Neural crest cell (in vitro differentiated cells): ENCODE measurements at regions not wholly inside any gene's neighbourhood (a gene's known extent, or its start where the extent isn't known, plus 50 kb on each side); places are given as distances from the start of the nearest gene placed in this dataset.
A peak's percentile ranks its signal among the peaks of the same experiment; 100 is the strongest.

Experiments used
- DNase-seq: peaks from one replicate; pipeline ENCODE4 v3.0.0; 2021; ENCODE audit warnings: low read depth, mixed read lengths, low spot score
- H3K27ac Mint-ChIP-seq: one replicate; pipeline ENCODE4 v1.8.0; 2021; ENCODE audit warnings: mild to moderate bottlenecking, mixed read lengths; ENCODE audit not compliant: unreplicated experiment
- H3K27me3 Mint-ChIP-seq: 2 replicates; pipeline ENCODE4 v1.8.0; 2021; ENCODE audit warnings: low read depth, mild to moderate bottlenecking, mixed read lengths
- H3K36me3 Mint-ChIP-seq: 2 replicates; pipeline ENCODE4 v1.8.0; 2021; ENCODE audit warnings: low read depth, mild to moderate bottlenecking, mixed read lengths
- H3K4me1 Mint-ChIP-seq: 2 replicates; pipeline ENCODE4 v1.8.0; 2021; ENCODE audit warnings: mixed read lengths
- H3K4me3 Mint-ChIP-seq: one replicate; pipeline ENCODE4 v1.8.0; 2021; ENCODE audit warnings: mild to moderate bottlenecking, mixed read lengths
- H3K9me3 Mint-ChIP-seq: 2 replicates; pipeline ENCODE4 v1.8.0; 2021; ENCODE audit warnings: mixed read lengths
- TF ChIP-seq, protein P1 (sequence below): fragments of 200-600 bp; sonication (generic); conservative IDR thresholded peaks from 2 replicates; pipeline ENCODE4 v1.5.0; 2021; ENCODE audit warnings: antibody characterized with exemption, mild to moderate bottlenecking

GRCh38 chr3:9301091-9301490 lies 51.6 kb upstream of the SRGAP3 start:
- no peak overlapping the region for H3K27ac Mint-ChIP-seq
- no peaks in the 10 kb centered on the region for H3K27me3 Mint-ChIP-seq
- peaks cover 5% of the 10 kb centered on the region for H3K9me3 Mint-ChIP-seq

GRCh38 chr3:9301798-9302197 lies 52.4 kb upstream of the SRGAP3 start:
- no peak overlapping the region for H3K27ac Mint-ChIP-seq
- H3K4me3 Mint-ChIP-seq, result no peak overlapping the region
- TF ChIP-seq, protein P1, sequence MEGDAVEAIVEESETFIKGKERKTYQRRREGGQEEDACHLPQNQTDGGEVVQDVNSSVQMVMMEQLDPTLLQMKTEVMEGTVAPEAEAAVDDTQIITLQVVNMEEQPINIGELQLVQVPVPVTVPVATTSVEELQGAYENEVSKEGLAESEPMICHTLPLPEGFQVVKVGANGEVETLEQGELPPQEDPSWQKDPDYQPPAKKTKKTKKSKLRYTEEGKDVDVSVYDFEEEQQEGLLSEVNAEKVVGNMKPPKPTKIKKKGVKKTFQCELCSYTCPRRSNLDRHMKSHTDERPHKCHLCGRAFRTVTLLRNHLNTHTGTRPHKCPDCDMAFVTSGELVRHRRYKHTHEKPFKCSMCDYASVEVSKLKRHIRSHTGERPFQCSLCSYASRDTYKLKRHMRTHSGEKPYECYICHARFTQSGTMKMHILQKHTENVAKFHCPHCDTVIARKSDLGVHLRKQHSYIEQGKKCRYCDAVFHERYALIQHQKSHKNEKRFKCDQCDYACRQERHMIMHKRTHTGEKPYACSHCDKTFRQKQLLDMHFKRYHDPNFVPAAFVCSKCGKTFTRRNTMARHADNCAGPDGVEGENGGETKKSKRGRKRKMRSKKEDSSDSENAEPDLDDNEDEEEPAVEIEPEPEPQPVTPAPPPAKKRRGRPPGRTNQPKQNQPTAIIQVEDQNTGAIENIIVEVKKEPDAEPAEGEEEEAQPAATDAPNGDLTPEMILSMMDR, result no peak
- no peaks in the 10 kb centered on the region for H3K27me3 Mint-ChIP-seq
- H3K9me3 Mint-ChIP-seq, result peaks cover 5% of the 10 kb centered on the region
- peaks cover 4% of the 10 kb centered on the region for H3K36me3 Mint-ChIP-seq
- no peak for DNase-seq
- H3K4me1 Mint-ChIP-seq, result peaks cover 24% of the 10 kb centered on the region

More at GRCh38 chr3:9301091-9301490, 51.6 kb upstream of the SRGAP3 start:
- TF ChIP-seq, protein P1, result no peak
- Mint-ChIP-seq H3K4me3 (no peak overlapping the region), H3K36me3 (peaks cover 4% of the 10 kb centered on the region), H3K4me1 (peaks cover 24% of the 10 kb centered on the region)
- no peak for DNase-seq

DNA sequence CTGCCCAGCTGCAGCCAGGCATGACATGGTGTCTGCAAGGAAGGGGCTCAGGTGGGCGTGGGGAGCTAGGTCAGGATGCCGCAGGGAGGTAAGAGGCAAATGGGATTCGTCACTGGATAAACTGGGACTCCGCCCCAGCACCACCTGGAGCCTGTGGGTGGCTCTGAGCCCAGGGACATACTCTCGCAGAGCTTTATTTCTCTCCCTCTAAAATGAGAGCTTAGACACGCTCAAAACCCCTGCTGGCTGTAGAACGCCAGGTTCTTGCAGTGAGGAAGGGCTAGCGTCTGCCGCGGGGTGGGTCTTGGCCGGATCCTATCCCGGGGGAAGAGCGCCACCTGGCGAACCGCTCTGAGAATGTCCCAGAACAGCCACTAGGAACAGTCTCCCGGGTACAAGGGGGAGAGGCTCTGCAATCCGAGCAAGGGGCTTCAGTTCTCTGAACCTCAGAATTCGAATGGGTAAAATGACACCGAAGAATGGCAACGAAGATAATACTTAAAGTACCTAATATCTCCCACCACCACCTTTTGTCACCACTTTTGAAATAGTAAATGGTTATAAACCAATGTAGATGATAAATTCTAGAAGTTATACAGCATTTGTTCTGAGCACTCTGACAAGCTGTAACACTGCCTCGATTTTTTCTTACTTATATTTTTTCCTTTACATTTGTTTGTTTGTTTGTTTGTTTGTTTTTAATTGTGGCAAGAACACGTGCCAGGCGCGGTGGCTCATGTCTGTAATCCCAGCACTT lies 53.2 kb upstream of the SRGAP3 start:
- TF ChIP-seq, protein P1, result peak; percentile 98

DNA sequence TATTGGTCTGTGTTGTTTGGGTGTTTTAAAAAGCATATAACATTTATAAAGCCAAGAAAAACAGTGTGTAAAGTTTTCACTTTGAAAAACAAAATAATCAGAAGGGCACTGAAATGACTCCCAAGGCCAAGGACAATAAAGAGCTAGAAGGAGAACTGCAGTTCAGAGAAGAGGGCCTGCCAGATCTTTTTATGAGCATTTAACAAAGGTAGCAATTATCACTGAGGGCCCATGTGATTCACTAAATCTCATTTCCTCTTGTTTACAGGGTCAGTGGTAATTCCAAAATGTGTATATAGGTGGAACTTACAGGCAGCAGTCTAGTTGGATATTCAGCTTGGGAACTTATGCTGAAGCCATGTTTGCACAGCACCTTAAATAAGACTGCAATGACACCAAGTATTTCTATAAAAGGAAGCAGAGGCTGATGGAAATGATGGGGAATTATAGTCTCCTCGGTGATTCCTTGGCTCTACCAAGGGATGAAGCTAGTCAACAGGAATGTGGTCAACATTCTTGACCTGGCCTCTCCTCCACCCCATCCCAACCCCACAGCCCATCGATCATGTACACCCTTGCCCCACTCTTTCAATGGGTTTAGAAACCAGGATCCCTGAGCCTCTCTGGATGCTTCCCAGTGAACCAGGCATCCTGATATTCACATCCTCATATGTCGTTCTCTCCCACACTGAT lies 54.4 kb upstream of the THUMPD3 start:
- no peak for DNase-seq
- H3K4me3 Mint-ChIP-seq, result no peak overlapping the region
- TF ChIP-seq, protein P1, result no peak
- no peaks in the 10 kb centered on the region for H3K36me3 Mint-ChIP-seq
- H3K9me3 Mint-ChIP-seq, result no peaks in the 10 kb centered on the region
- no peaks in the 10 kb centered on the region for H3K27me3 Mint-ChIP-seq
- H3K27ac Mint-ChIP-seq, result no peak overlapping the region
- H3K4me1 Mint-ChIP-seq, result peaks cover 23% of the 10 kb centered on the region

More for the DNA sequence above, 53.2 kb upstream of the SRGAP3 start:
- peak overlapping the region; percentile 9 for H3K4me3 Mint-ChIP-seq
- H3K36me3 Mint-ChIP-seq, result peaks cover 4% of the 10 kb centered on the region
- H3K4me1 Mint-ChIP-seq, result peaks cover 29% of the 10 kb centered on the region
- no peaks in the 10 kb centered on the region for H3K27me3 Mint-ChIP-seq
- DNase-seq, result peak; percentile 91
- H3K9me3 Mint-ChIP-seq, result peaks cover 5% of the 10 kb centered on the region
- H3K27ac Mint-ChIP-seq, result no peak overlapping the region

DNA sequence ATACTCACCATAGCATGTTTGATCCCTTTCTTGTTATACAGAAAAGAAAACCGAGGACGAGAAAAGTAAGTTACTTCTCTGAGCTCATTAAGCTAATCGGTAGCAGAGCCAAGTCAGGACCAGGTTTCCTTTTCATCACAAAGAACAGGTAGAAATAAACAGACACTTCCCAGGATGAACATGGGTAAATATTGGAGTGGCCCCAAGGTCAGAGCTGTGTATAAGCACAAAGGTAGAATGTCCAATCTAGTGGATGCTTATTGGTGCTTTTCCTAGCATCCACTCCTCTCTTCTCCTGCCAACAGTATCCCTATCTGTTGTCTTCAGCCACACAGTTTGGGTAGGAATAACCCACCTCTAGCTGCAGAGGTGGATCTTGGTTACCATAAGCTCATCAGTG lies 52.8 kb upstream of the THUMPD3 start:
- Mint-ChIP-seq H3K4me3 (no peak overlapping the region), H3K27me3 (no peaks in the 10 kb centered on the region), H3K4me1 (peaks cover 27% of the 10 kb centered on the region), H3K36me3 (no peaks in the 10 kb centered on the region), H3K27ac (peak overlapping the region; percentile 67), H3K9me3 (no peaks in the 10 kb centered on the region)
- DNase-seq, result no peak
- TF ChIP-seq, protein P1, result no peak
